ENCODE measurements at regions not wholly inside any gene's neighbourhood (a gene's known extent, or its start where the extent isn't known, plus 50 kb on each side); places are given as distances from the start of the nearest gene placed in this dataset.

DNA sequence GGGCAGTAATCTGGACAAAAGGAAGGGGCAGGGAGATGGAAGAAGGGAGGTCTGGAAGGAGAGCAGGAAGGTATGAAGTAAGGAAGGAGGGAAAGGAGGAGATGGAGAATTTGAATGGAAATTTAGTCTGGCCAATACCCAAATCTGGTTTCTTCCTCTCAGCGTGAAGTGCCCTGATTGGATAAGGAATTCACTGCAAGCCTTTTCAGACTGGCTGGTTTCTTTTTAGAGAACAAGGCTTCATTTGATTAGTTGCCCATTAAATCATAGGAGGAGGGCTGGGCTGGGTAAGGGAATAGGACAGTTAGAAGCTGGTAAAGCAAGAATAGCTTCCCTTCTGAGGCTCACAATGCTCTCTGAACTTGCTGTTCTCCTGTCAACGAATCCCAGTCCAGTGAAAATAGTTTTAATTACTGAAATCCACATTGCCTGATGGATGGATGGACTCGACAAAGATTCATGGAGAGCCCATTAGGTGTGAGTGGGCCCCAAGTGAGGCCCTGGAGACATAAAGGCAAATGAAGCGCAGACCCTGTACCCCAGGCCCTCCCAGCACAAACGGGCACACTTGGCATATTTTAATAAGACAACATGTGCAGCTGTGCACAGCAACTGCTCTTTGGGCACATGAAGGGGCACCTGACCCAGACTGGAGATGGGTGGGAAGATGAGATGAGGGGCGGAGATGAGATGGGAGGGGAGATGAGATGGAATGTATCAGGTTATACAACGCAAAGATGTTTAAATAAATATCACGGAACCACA, 347.1 kb upstream of the GATB start:
- 75 to 76% methylated on average over 8 of the region's 8 CpGs for WGBS, 2 experiments (ENCODE audit: low coverage in 1 of 2, low lambda C conversion rate in 2 of 2, missing lambda C conversion rate in 2 of 2)
- in situ Hi-C loops (cut with MboI), result no loop called here

DNA sequence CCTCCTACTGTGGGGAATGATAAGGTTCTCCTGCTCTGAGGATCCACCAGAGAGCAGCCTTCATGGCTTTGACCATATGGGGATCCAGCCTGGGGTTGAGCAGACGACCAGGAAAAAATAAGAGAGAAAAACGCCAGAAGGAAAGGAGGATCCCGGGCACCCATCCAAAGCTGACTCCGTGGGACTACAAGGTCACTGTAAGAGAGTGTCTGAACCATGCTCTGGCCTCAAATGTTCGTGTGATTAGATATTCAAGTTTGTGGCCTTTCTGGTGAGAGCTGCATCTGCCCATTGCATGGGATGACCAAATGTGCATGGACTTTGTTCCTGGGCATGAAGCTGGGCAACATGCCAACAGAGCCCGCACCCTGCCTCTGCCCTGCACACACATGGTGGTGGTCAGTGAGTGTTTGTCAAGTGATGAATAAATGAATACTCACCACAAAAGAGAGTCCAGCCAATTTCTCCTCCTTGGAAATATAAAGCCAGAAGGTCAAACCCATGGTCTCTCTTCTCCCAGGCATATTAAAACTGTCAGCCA, 346.0 kb upstream of the GATB start:
- Histone ChIP-seq H3K4me2 (ENCODE audit: unreplicated experiment) (peak overlapping the region; percentile 34), H3K27me3 (replicated peaks; ENCODE audit: insufficient read depth) (no peaks in the 10 kb centered on the region), H3K27ac (peak overlapping the region; percentile 76), H4K20me1 (ENCODE audit: insufficient read depth) (no peaks in the 10 kb centered on the region), H3K9ac (peak overlapping the region; percentile 30; the same call in 1 of the 2 replicates), H3F3A (ENCODE audit: insufficient read depth) (peaks cover 13% of the 10 kb centered on the region), H2AFZ (0 out of 2 replicates have a peak overlapping the region, but pooled peaks have one; percentile 0), H3K36me3 (ENCODE audit: low read depth) (no peaks in the 10 kb centered on the region), H3K4me3 (0 out of 2 replicates have a peak overlapping the region, but pooled peaks have one; percentile 10), H3K9me2 (ENCODE audit: insufficient read depth) (no peaks in the 10 kb centered on the region), H3K4me1 (ENCODE audit: insufficient read depth) (peaks cover 22% of the 10 kb centered on the region), H3K9me3 (ENCODE audit: low read depth) (no peaks in the 10 kb centered on the region), H3K79me2 (ENCODE audit: insufficient read depth) (no peaks in the 10 kb centered on the region)
- peak; percentile 33 for DNase-seq
- 30 to 35% methylated on average over 6 of the region's 6 CpGs for WGBS, 2 experiments (ENCODE audit: low coverage in 1 of 2, low lambda C conversion rate in 2 of 2, missing lambda C conversion rate in 2 of 2)
- in situ Hi-C loops (cut with MboI), result no loop called here
- TF ChIP-seq EZH2 (IDR thresholded peaks at IDR 0.05; ENCODE audit: insufficient read depth, poor library complexity, severe bottlenecking) (no peak), EZH2phosphoT487 (IDR thresholded peaks at IDR 0.05; ENCODE audit: insufficient read depth, low read depth) (no peak)

More for the DNA sequence above, 347.1 kb upstream of the GATB start:
- no peak overlapping the region for H3K4me2 ChIP-seq (ENCODE audit: unreplicated experiment)
- no peak overlapping the region for H3K27ac ChIP-seq
- no peak overlapping the region for H2AFZ ChIP-seq
- H3K36me3 ChIP-seq (ENCODE audit: low read depth), result no peaks in the 10 kb centered on the region
- no peak overlapping the region for H3K4me3 ChIP-seq
- H3F3A ChIP-seq (ENCODE audit: insufficient read depth), result peaks cover 13% of the 10 kb centered on the region
- H3K9me2 ChIP-seq (ENCODE audit: insufficient read depth), result no peaks in the 10 kb centered on the region
- H3K27me3 ChIP-seq (replicated peaks; ENCODE audit: insufficient read depth), result no peaks in the 10 kb centered on the region
- no peaks in the 10 kb centered on the region for H3K79me2 ChIP-seq (ENCODE audit: insufficient read depth)
- no peak for DNase-seq
- TF ChIP-seq EZH2 (IDR thresholded peaks at IDR 0.05; ENCODE audit: insufficient read depth, poor library complexity, severe bottlenecking) (no peak), EZH2phosphoT487 (IDR thresholded peaks at IDR 0.05; ENCODE audit: insufficient read depth, low read depth) (no peak)
- no peak overlapping the region for H3K9ac ChIP-seq
- peaks cover 16% of the 10 kb centered on the region for H3K4me1 ChIP-seq (ENCODE audit: insufficient read depth)
- H3K9me3 ChIP-seq (ENCODE audit: low read depth), result no peaks in the 10 kb centered on the region
- no peaks in the 10 kb centered on the region for H4K20me1 ChIP-seq (ENCODE audit: insufficient read depth)

DNA sequence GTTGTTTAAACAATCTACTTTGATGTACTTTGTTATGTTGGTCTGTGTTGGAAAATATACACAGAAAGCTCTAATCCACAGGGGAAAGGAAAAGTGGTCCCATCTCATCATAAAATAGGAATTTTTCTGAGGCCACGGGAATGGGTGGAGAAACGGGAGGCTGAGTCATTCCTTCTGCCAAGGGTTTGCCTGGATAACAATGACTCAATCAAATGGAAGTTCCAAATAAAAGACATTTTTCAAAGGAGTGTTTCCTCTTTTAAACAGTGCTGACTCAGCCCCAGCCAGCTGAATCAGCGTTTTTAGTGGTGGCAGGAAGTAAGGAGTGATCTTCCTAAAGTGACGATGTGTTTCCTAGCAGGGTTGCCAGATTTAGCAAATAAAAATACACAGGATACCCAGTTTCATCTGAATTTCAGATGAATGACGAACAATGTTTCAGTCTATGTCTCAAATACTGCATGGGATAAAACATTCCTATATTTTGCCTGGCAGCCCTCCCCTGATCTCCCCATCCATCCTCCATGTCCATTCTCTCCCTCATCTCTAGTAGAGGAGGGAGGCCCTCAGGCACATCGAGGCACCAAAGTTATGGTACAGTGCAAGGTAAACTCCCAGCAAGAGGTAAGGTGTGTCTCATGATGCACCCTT, 345.4 kb upstream of the GATB start:
- 0 out of 2 replicates have a peak overlapping the region, but pooled peaks have one; percentile 10 for H3K4me3 ChIP-seq
- TF ChIP-seq EZH2 (IDR thresholded peaks at IDR 0.05; ENCODE audit: insufficient read depth, poor library complexity, severe bottlenecking), result no peak
- TF ChIP-seq EZH2phosphoT487 (IDR thresholded peaks at IDR 0.05; ENCODE audit: insufficient read depth, low read depth), result no peak
- peak overlapping the region; percentile 76 for H3K27ac ChIP-seq
- H3K9me2 ChIP-seq (ENCODE audit: insufficient read depth), result no peaks in the 10 kb centered on the region
- H4K20me1 ChIP-seq (ENCODE audit: insufficient read depth), result no peaks in the 10 kb centered on the region
- H3K9me3 ChIP-seq (ENCODE audit: low read depth), result no peaks in the 10 kb centered on the region
- H3K79me2 ChIP-seq (ENCODE audit: insufficient read depth), result no peaks in the 10 kb centered on the region
- H3K4me1 ChIP-seq (ENCODE audit: insufficient read depth), result peaks cover 25% of the 10 kb centered on the region
- peak overlapping the region; percentile 44 for H3K9ac ChIP-seq
- H2AFZ ChIP-seq, result 0 out of 2 replicates have a peak overlapping the region, but pooled peaks have one; percentile 0
- peak; percentile 97 for DNase-seq
- H3K27me3 ChIP-seq (replicated peaks; ENCODE audit: insufficient read depth), result no peaks in the 10 kb centered on the region
- peak overlapping the region; percentile 43 for H3K4me2 ChIP-seq (ENCODE audit: unreplicated experiment)
- 7 to 13% methylated on average over 6 of the region's 6 CpGs for WGBS, 2 experiments (ENCODE audit: low coverage in 1 of 2, low lambda C conversion rate in 2 of 2, missing lambda C conversion rate in 2 of 2)
- peaks cover 13% of the 10 kb centered on the region for H3F3A ChIP-seq (ENCODE audit: insufficient read depth)
- in situ Hi-C loops (cut with MboI), result no loop called here
- no peaks in the 10 kb centered on the region for H3K36me3 ChIP-seq (ENCODE audit: low read depth)

DNA sequence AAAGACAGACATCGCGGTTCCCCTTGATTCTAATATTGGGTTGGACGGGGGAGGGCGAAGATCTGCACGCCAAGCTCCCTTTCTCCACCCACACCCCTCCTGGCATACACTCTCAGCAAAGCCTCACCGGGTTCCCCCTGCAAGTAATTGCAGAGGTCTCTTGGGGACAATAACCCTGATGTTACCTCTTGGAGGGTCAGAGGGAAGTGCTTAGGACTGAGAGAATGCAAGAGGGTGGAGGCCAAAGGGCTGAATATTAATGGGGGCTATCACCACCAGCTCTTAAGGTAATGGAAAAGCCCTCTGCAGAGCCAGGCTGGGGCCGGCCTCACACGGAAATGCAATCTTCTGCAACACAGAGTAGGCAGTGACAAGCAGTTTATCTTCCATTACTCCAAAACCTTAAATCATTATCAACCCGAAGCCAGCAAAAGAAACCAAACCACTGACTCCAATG, 344.1 kb upstream of the GATB start:
- peaks cover 25% of the 10 kb centered on the region for H3K4me1 ChIP-seq (ENCODE audit: insufficient read depth)
- H4K20me1 ChIP-seq (ENCODE audit: insufficient read depth), result no peaks in the 10 kb centered on the region
- H3K9me2 ChIP-seq (ENCODE audit: insufficient read depth), result no peaks in the 10 kb centered on the region
- peaks cover 13% of the 10 kb centered on the region for H3F3A ChIP-seq (ENCODE audit: insufficient read depth)
- H2AFZ ChIP-seq, result no peak overlapping the region
- H3K79me2 ChIP-seq (ENCODE audit: insufficient read depth), result no peaks in the 10 kb centered on the region
- H3K9me3 ChIP-seq (ENCODE audit: low read depth), result no peaks in the 10 kb centered on the region
- H3K9ac ChIP-seq, result no peak overlapping the region
- no peak overlapping the region for H3K4me3 ChIP-seq
- in situ Hi-C loops (cut with MboI), result no loop called here
- no peaks in the 10 kb centered on the region for H3K27me3 ChIP-seq (replicated peaks; ENCODE audit: insufficient read depth)
- H3K36me3 ChIP-seq (ENCODE audit: low read depth), result no peaks in the 10 kb centered on the region
- H3K27ac ChIP-seq, result no peak overlapping the region
- no peak for DNase-seq
- WGBS, 2 experiments (ENCODE audit: low coverage in 1 of 2, low lambda C conversion rate in 2 of 2, missing lambda C conversion rate in 2 of 2), result 51 to 53% methylated on average over 9 of the region's 9 CpGs
- no peak for TF ChIP-seq EZH2 (IDR thresholded peaks at IDR 0.05; ENCODE audit: insufficient read depth, poor library complexity, severe bottlenecking)
- TF ChIP-seq EZH2phosphoT487 (IDR thresholded peaks at IDR 0.05; ENCODE audit: insufficient read depth, low read depth), result no peak
- H3K4me2 ChIP-seq (ENCODE audit: unreplicated experiment), result no peak overlapping the region

All from GM23248 (cell line).